Heart right ventricle (tissue), 16 donors: ENCODE measurements at regions not wholly inside any gene's neighbourhood (a gene's known extent, or its start where the extent isn't known, plus 50 kb on each side); places are given as distances from the start of the nearest gene placed in this dataset.

Experiments
- ATAC-seq, 8 donors: fragments of 200-7000 bp; cut with Tn5 transposase; one replicate each; pipeline ENCODE4 v1.9.1; 2020; ENCODE audit warnings: mild to moderate bottlenecking in 8 of 8, moderate library complexity in 8 of 8, moderate number of reproducible peaks in 1 of 8
- DNase-seq, 2 donors: peaks; one replicate each; pipeline ENCODE4 v3.0.0-alpha.2; 2020
- H3K27ac ChIP-seq, 10 donors: fragments of 200-600 bp; sonication (generic) in 2 of 10; one replicate each; pipeline versions ENCODE4 v1.5.0 to v1.8.0; 2020 to 2022; ENCODE audit warnings: mild to moderate bottlenecking in 3 of 10
- H3K27me3 ChIP-seq, 7 donors: fragments of 200-600 bp; one replicate each; pipeline ENCODE4 v1.8.0; 2021 to 2022; ENCODE audit warnings: mild to moderate bottlenecking in 2 of 7
- H3K36me3 ChIP-seq, 9 donors: fragments of 200-600 bp; sonication (generic) in 1 of 9; one replicate each; pipeline versions ENCODE4 v1.5.0 to v1.8.0; 2020 to 2022; ENCODE audit warnings: mild to moderate bottlenecking in 2 of 9
- H3K4me1 ChIP-seq, 9 donors: fragments of 200-600 bp; sonication (generic) in 1 of 9; one replicate each; pipeline versions ENCODE4 v1.5.0 to v1.8.0; 2020 to 2022; ENCODE audit warnings: mild to moderate bottlenecking in 4 of 9
- H3K4me3 ChIP-seq, 10 donors: fragments of 200-600 bp; sonication (generic) in 2 of 10; one replicate each; pipeline versions ENCODE4 v1.5.0 to v1.8.0; 2020 to 2022; ENCODE audit warnings: mild to moderate bottlenecking in 7 of 10, moderate library complexity in 2 of 10
- H3K9me3 ChIP-seq, 11 donors: fragments of 200-600 bp in 10 of 11; sonication (generic) in 2 of 11; one replicate each; pipeline versions ENCODE4 v1.5.0 to v1.8.0; 2013 to 2022; ENCODE audit warnings: mild to moderate bottlenecking in 2 of 11, control low read depth in 1 of 11, moderate library complexity in 1 of 11
- CTCF ChIP-seq, 9 donors: fragments of 200-600 bp; sonication (generic) in 2 of 9; IDR thresholded peaks; one replicate each; pipeline versions ENCODE4 v1.5.0 to v1.8.0; 2021 to 2022; ENCODE audit warnings: antibody characterized with exemption in 9 of 9, mild to moderate bottlenecking in 5 of 9, moderate library complexity in 1 of 9
- WGBS, 2 donors: extraction: QIAGEN DNeasy Blood & Tissue Kit; methylation state at CpG; one replicate each; pipeline ENCODE4 v1.1.7; 2013; ENCODE audit warnings: inconsistent platforms in 1 of 2; 5-methylcytosine and 5-hydroxymethylcytosine counted together
- intact Hi-C, 10 donors: fragments of 100-400 bp; cut with DNase I; formaldehyde crosslinking; loops; one replicate each; pipeline versions ENCODE4 v1.11.1 to v1.14.2; 2022
- donor health status: Arrhythmogenic right ventricular cardiomyopathy.
- donor health status: ischemic (EF 13 %, LVEDD 7.1; RV severe dilation, severe dysfunction).
- donor health status: healthy with polysubstance abuse.
- donor health status: DM: no; HTN: yes; CAD: no.
- donor health status: DM: no; HTN: no; CAD: no.
- donor health status: ischemic (EF 25% LVEDD 6.9; RV normal size, moderate dysfunction).
- donor health status: ischemic (EF 25% LVEDD 5.7; RV mildly dilated, moderate dysfunction).
- donor health status: healthy.
- donor health status: DM: yes; HTN: yes; CAD: no.
- donor health status: Ischemic cardiomyopathy.
- donor health status: ischemic (EF 35%, LVEDD 5.7; RV mildly dilated, moderate dysfunction).
- donor health status: nonischemic (EF 11% LVEDD 7.7; RV severe dilation, severe dysfunction).
- donor health status: DM: yes; HTN: yes; CAD: no.
- donor health status: PGD.
- donor health status: ischemic (EF 29% LVEDD 5.4; RV normal size, mild dysfunction).
- donor health status: nonischemic (EF 23%, LVEDD 6.1; RV moderate dilation, normal function).

DNA sequence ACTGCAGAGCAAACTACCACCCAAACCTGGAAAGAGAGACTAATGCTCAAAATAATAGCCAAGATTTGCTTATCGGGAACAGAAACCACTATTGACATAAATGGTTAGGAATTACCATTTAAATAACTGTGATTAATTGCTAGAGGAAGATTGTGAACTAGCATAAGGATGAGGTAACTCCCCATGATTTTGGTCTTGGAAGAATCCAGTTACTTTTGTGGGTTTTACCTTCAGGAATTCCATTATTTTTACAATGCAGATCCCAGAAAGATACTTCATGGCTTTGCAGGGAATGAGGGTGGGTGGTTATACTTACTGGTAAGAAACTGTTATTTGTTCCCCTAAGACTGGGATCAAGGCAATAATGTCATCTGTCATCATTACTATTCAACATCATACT is 652.9 kb upstream of the FLRT2 start:
- no peak for ATAC-seq

DNA sequence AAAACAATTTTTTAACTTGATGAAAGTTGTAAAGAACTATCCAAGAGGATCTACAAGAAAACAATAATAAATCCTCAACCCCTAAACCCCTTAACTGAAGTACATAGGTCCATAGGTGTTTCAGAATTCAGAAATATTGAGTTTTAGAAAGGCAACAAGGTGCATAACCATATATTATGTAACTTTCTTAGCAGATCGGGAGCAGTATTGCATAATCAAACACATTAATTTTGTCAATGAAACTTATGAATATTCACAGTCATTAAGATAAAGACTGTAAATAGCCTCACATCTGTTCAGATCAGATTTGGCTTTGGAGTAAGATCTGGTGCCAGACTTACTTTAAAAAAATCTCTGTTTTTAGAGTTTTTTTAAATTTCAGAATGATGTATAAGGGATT is 647.1 kb upstream of the FLRT2 start:
- H3K4me1 ChIP-seq, result no peaks in the 10 kb centered on the region
- no peak overlapping the region for H3K27ac ChIP-seq
- H3K27me3 ChIP-seq, result no peaks in the 10 kb centered on the region
- H3K36me3 ChIP-seq, result no peaks in the 10 kb centered on the region
- intact Hi-C loops, result no loop called here
- no peak for ATAC-seq
- DNase-seq, result no peak
- no peak overlapping the region for H3K4me3 ChIP-seq
- H3K9me3 ChIP-seq, result peaks cover 0 to 33% (median 13%) of the 10 kb centered on the region in 11 donors
- TF ChIP-seq CTCF (IDR thresholded peaks at IDR 0.05), result no peak
- WGBS, 2 donors, result 82 to 91% methylated on average over 1 of the region's 1 CpG

More for the DNA sequence above, 652.9 kb upstream of the FLRT2 start:
- no peaks in the 10 kb centered on the region for H3K4me1 ChIP-seq
- no peaks in the 10 kb centered on the region for H3K36me3 ChIP-seq
- no peak overlapping the region for H3K4me3 ChIP-seq
- H3K27me3 ChIP-seq, result no peaks in the 10 kb centered on the region
- no peak overlapping the region for H3K27ac ChIP-seq
- no peak for DNase-seq
- no peaks in the 10 kb centered on the region for H3K9me3 ChIP-seq
- 85 to 90% methylated on average over 1 of the region's 1 CpG for WGBS, 2 donors
- intact Hi-C loops, result no loop called here
- TF ChIP-seq CTCF (IDR thresholded peaks at IDR 0.05), result no peak

DNA sequence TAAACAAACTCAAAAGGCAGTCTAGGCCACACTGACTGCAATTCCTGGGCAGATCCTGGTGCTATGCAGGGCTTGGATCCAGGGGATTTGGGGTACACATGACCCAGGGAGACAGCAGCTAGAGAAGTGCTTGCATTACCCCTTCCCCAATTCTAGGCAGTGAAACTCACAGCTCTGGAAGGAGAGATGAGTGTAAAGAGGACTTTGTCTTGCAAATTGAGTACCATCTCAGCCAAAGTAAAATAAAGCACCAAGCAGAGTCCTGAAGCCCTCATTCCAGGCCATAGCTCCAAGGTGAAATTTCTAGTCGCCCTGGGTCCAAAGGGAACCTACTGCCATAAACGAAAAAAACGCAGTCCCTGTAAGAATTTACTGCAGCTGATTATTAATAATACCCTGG is 644.9 kb upstream of the FLRT2 start:
- Histone ChIP-seq H3K4me1 (no peaks in the 10 kb centered on the region), H3K27me3 (no peaks in the 10 kb centered on the region), H3K9me3 (peaks cover 0 to 49% (median 13%) of the 10 kb centered on the region in 11 donors), H3K4me3 (no peak overlapping the region), H3K36me3 (no peaks in the 10 kb centered on the region), H3K27ac (no peak overlapping the region)
- 89 to 92% methylated on average over 3 of the region's 3 CpGs for WGBS, 2 donors
- DNase-seq (no peak), ATAC-seq (no peak)
- intact Hi-C loops, result no loop called here
- no peak for TF ChIP-seq CTCF (IDR thresholded peaks at IDR 0.05)

- no peak overlapping the region for H3K27ac ChIP-seq
- ATAC-seq (no peak), DNase-seq (no peak)
- intact Hi-C loops, result no loop called here
- H3K4me3 ChIP-seq, result no peak overlapping the region
- peaks cover 0 to 30% (median 7%) of the 10 kb centered on the region in 11 donors for H3K9me3 ChIP-seq
- H3K4me1 ChIP-seq, result no peaks in the 10 kb centered on the region
- no peak for TF ChIP-seq CTCF (IDR thresholded peaks at IDR 0.05)
- H3K36me3 ChIP-seq, result no peaks in the 10 kb centered on the region
- no peaks in the 10 kb centered on the region for H3K27me3 ChIP-seq
Observed at GRCh38 chr14:84891404-84891803, 638.5 kb upstream of the FLRT2 start.

GRCh38 chr14:84894254-84894653 is 635.7 kb upstream of the FLRT2 start:
- no peaks in the 10 kb centered on the region for H3K36me3 ChIP-seq
- no peaks in the 10 kb centered on the region for H3K27me3 ChIP-seq
- no peak overlapping the region for H3K27ac ChIP-seq
- H3K9me3 ChIP-seq, result peaks cover 0 to 5% (median 0%) of the 10 kb centered on the region in 11 donors
- WGBS, 2 donors, result 48 to 57% methylated on average over 1 of the region's 1 CpG
- no peaks in the 10 kb centered on the region for H3K4me1 ChIP-seq
- DNase-seq (no peak), ATAC-seq (no peak)
- no peak overlapping the region for H3K4me3 ChIP-seq
- intact Hi-C loops, result no loop called here
- no peak for TF ChIP-seq CTCF (IDR thresholded peaks at IDR 0.05)
